ENCODE measurements at regions not wholly inside any gene's neighbourhood (a gene's known extent, or its start where the extent isn't known, plus 50 kb on each side); places are given as distances from the start of the nearest gene placed in this dataset.

GRCh38 chr14:41051801-41052200, 554.9 kb upstream of the LRFN5 start:
- FAIRE-seq (no peak), DNase-seq (ENCODE audit: low spot score) (no peak), ATAC-seq (no peak)
- Histone ChIP-seq H3K27me3 (ENCODE audit: control insufficient read depth in 1 of 2, insufficient read depth in 2 of 2, low read length in 2 of 2) (no peaks in the 10 kb centered on the region), H3K9ac (ENCODE audit: insufficient read depth, low read depth, low read length) (no peak overlapping the region), H4K20me1 (ENCODE audit: insufficient read depth, low read length) (no peaks in the 10 kb centered on the region), H2AFZ (ENCODE audit: low read length) (no peak overlapping the region), H3K27ac (ENCODE audit: extremely low read length, insufficient read depth, low read length) (no peak overlapping the region), H3K36me3 (replicated peaks in 1 of 2; ENCODE audit: control insufficient read depth in 1 of 2, insufficient read depth in 2 of 2, low read length in 2 of 2) (no peaks in the 10 kb centered on the region), H3K4me2 (ENCODE audit: low read depth, low read length) (no peak overlapping the region), H3K4me3 (replicated peaks in 1 of 3; ENCODE audit: insufficient read depth in 1 of 3, low read depth in 2 of 3, low read length in 3 of 3) (no peak overlapping the region), H3K9me3 (ENCODE audit: low read length) (peaks cover 38% of the 10 kb centered on the region), H3K4me1 (ENCODE audit: insufficient read depth, low read length) (no peaks in the 10 kb centered on the region), H3K79me2 (ENCODE audit: insufficient read depth, low read length) (no peaks in the 10 kb centered on the region)
- intact Hi-C loops (cut with micrococcal nuclease; ENCODE audit: unreplicated experiment) (loop anchor here (10.0 kb wide), 1 partner anchor 1067 kb away; no protein-coding TSS in a partner anchor), in situ Hi-C loops (cut with HindIII; ENCODE audit: extremely low pct_ligation_motif_present, low pct_unique_long_range_greater_than_20kb) (no loop called here)
- TF ChIP-seq ZNF614 (CRISPR knock-in tag; IDR thresholded peaks at IDR 0.05; ENCODE audit: borderline replicate concordance) = no peak
- no peak for TF ChIP-seq MBNL3 (CRISPR knock-in tag; conservative IDR thresholded peaks at IDR 0.05)
- TF ChIP-seq BCLAF1 (IDR thresholded peaks at IDR 0.05) = no peak
- TF ChIP-seq POLR2G (IDR thresholded peaks at IDR 0.05; ENCODE audit: low read depth, low read length) = no peak
- TF ChIP-seq ZSCAN22 (CRISPR knock-in tag; IDR thresholded peaks at IDR 0.05) = no peak
- TF ChIP-seq CENPT (CRISPR knock-in tag; IDR thresholded peaks at IDR 0.05; ENCODE audit: low read depth) = no peak
- TF ChIP-seq ZNF354B (CRISPR knock-in tag; IDR thresholded peaks at IDR 0.05) = no peak
- no peak for TF ChIP-seq CHCHD3 (CRISPR knock-in tag; IDR thresholded peaks at IDR 0.05)
- TF ChIP-seq SSRP1 (CRISPR knock-in tag; IDR thresholded peaks at IDR 0.05) = no peak
- TF ChIP-seq ASH2L (IDR thresholded peaks at IDR 0.05; ENCODE audit: insufficient read length, low read depth, low read length) = no peak
- TF ChIP-seq ZFP90 (CRISPR knock-in tag; IDR thresholded peaks at IDR 0.05; ENCODE audit: borderline replicate concordance) = no peak
- TF ChIP-seq HNRNPH1 (optimal IDR thresholded peaks at IDR 0.05; ENCODE audit: low read depth, low read length) = no peak
- TF ChIP-seq MEF2D (CRISPR knock-in tag; IDR thresholded peaks at IDR 0.05) = no peak
- no peak for TF ChIP-seq ZC3H4 (CRISPR knock-in tag; IDR thresholded peaks at IDR 0.05; ENCODE audit: borderline replicate concordance)
- no peak for TF ChIP-seq ZNF512B (CRISPR knock-in tag; IDR thresholded peaks at IDR 0.05; ENCODE audit: borderline replicate concordance)
- CTCF ChIA-PET (ENCODE audit: low intra/inter-chr PET ratio, low total read pairs) = no interaction called here
- POLR2A ChIA-PET = no interaction called here
- 3% methylated on average over 7 of the region's 7 CpGs for WGBS (ENCODE audit: low lambda C conversion rate)
- BruUV-seq (replicated peaks) = no TSS peak

Measured in HepG2 (cell line).